ENCODE measurements at regions not wholly inside any gene's neighbourhood (a gene's known extent, or its start where the extent isn't known, plus 50 kb on each side); places are given as distances from the start of the nearest gene placed in this dataset.

DNA sequence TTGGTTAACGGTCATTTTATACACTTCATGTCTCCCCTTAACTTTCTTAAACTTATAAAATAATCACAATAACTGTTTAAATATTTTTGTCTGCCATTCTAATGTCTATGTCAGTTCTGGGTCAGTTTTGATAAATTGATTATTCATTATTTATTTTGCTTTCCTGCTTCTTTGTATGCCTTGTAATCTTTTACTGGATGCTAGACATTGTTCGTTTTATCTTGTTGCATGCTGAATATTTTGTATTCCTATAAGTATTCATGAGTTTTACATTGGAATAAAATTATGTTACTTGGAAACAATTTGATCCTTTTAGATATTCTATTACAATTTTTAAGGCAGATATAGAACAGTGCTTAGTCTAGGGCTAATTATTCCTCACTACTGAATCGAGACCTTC is 952.0 kb downstream of the NR2F1-AS1 start:
- Histone ChIP-seq H3K36me3 (ENCODE audit: insufficient read depth, low read length) (no peaks in the 10 kb centered on the region), H4K20me1 (ENCODE audit: insufficient read depth, low read length) (no peaks in the 10 kb centered on the region), H3K27ac (ENCODE audit: low read depth, low read length, poor library complexity, severe bottlenecking) (no peak overlapping the region), H3K9me2 (ENCODE audit: insufficient read depth, low read length) (no peaks in the 10 kb centered on the region), H3K79me2 (ENCODE audit: insufficient read depth, low read depth, low read length) (no peaks in the 10 kb centered on the region), H2AFZ (ENCODE audit: low read length) (no peak overlapping the region), H3K4me2 (ENCODE audit: low read length) (no peak overlapping the region), H3K4me3 (ENCODE audit: low read depth, low read length, poor library complexity, severe bottlenecking) (no peak overlapping the region), H3K4me1 (ENCODE audit: insufficient read depth, low read length, poor library complexity, severe bottlenecking) (no peaks in the 10 kb centered on the region), H3K9me3 (ENCODE audit: low read length) (no peaks in the 10 kb centered on the region)
- BruUV-seq (replicated peaks) = no TSS peak
- TF ChIP-seq EZH2phosphoT487 (IDR thresholded peaks at IDR 0.05; ENCODE audit: borderline replicate concordance, low read depth, low read length) = no peak
- TF ChIP-seq, protein P1, sequence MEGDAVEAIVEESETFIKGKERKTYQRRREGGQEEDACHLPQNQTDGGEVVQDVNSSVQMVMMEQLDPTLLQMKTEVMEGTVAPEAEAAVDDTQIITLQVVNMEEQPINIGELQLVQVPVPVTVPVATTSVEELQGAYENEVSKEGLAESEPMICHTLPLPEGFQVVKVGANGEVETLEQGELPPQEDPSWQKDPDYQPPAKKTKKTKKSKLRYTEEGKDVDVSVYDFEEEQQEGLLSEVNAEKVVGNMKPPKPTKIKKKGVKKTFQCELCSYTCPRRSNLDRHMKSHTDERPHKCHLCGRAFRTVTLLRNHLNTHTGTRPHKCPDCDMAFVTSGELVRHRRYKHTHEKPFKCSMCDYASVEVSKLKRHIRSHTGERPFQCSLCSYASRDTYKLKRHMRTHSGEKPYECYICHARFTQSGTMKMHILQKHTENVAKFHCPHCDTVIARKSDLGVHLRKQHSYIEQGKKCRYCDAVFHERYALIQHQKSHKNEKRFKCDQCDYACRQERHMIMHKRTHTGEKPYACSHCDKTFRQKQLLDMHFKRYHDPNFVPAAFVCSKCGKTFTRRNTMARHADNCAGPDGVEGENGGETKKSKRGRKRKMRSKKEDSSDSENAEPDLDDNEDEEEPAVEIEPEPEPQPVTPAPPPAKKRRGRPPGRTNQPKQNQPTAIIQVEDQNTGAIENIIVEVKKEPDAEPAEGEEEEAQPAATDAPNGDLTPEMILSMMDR (conservative IDR thresholded peaks at IDR 0.05; ENCODE audit: low read length) = no peak
- POLR2A ChIA-PET = interaction anchor here (1.2 kb wide), 1 partner anchor 13 kb away, joined by 3 read pairs; no protein-coding TSS in a partner anchor
- CTCF ChIA-PET (ENCODE audit: unreplicated experiment) = no interaction called here
- DNase-seq (ENCODE audit: low spot score) = no peak
- intact Hi-C loops (cut with micrococcal nuclease; ENCODE audit: unreplicated experiment) = no loop called here

DNA sequence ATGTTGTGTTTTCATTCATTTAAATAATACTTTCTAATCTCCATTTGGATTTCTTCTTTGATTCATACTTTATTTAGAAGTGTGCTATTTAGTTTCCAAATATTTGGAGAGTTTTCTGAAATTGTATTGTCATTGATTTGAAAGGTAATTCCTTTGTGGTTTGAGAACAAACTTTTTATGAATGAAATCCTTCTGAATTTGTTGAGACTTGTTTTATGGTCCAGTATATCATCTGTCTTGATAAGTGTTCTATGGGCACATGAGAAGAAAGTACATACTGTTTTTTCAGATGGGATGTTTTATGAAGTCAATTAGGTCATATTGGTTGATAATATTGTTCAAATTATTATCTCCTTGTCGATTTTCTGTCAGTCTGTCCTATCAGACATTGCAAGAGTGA is 953.8 kb downstream of the NR2F1-AS1 start:
- H3K9me2 ChIP-seq (ENCODE audit: insufficient read depth, low read length) = no peaks in the 10 kb centered on the region
- BruUV-seq (replicated peaks) = no TSS peak

DNA sequence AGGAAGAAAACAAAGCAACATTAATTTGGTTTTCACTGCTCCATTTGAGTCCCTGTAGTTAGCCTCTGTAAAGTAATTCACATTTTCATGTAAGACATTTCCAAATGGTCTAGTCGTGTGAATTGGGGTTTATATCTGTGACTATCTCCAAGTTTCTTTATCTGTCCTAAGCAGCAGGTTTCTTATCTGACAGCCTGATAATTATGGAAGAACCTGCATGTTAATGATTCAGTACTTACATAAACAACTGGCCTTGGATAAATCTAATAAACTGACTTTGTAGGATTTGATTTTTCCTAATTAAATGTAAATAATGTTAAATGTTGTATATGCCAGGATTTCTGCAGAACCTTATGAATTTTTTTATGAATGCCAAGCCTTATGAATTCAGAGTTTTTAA is 964.9 kb downstream of the NR2F1-AS1 start:
- H3K79me2 ChIP-seq (ENCODE audit: insufficient read depth, low read depth, low read length) = no peaks in the 10 kb centered on the region
- no peaks in the 10 kb centered on the region for H3K9me2 ChIP-seq (ENCODE audit: insufficient read depth, low read length)
- no peaks in the 10 kb centered on the region for H3K36me3 ChIP-seq (ENCODE audit: insufficient read depth, low read length)
- H3K27ac ChIP-seq (ENCODE audit: low read depth, low read length, poor library complexity, severe bottlenecking) = no peak overlapping the region
- ChIA-PET CTCF (ENCODE audit: unreplicated experiment) (no interaction called here), POLR2A (interaction anchor here (0.5 to 1.0 kb wide), 2 partner anchors 14 to 89 kb away, joined by 3 read pairs; no protein-coding TSS in a partner anchor)
- TF ChIP-seq EZH2phosphoT487 (IDR thresholded peaks at IDR 0.05; ENCODE audit: borderline replicate concordance, low read depth, low read length) = no peak
- TF ChIP-seq, protein P1 (conservative IDR thresholded peaks at IDR 0.05; ENCODE audit: low read length) = no peak
- no peaks in the 10 kb centered on the region for H4K20me1 ChIP-seq (ENCODE audit: insufficient read depth, low read length)
- H3K4me2 ChIP-seq (ENCODE audit: low read length) = no peak overlapping the region
- DNase-seq (ENCODE audit: low spot score) = no peak
- H3K4me3 ChIP-seq (ENCODE audit: low read depth, low read length, poor library complexity, severe bottlenecking) = no peak overlapping the region
- no peaks in the 10 kb centered on the region for H3K4me1 ChIP-seq (ENCODE audit: insufficient read depth, low read length, poor library complexity, severe bottlenecking)
- no peaks in the 10 kb centered on the region for H3K9me3 ChIP-seq (ENCODE audit: low read length)
- intact Hi-C loops (cut with micrococcal nuclease; ENCODE audit: unreplicated experiment) = no loop called here
- H2AFZ ChIP-seq (ENCODE audit: low read length) = no peak overlapping the region
- BruUV-seq (replicated peaks) = no TSS peak

More for the DNA sequence above, 953.8 kb downstream of the NR2F1-AS1 start:
- Histone ChIP-seq H3K79me2 (ENCODE audit: insufficient read depth, low read depth, low read length) (no peaks in the 10 kb centered on the region), H2AFZ (ENCODE audit: low read length) (no peak overlapping the region), H4K20me1 (ENCODE audit: insufficient read depth, low read length) (no peaks in the 10 kb centered on the region), H3K9me3 (ENCODE audit: low read length) (no peaks in the 10 kb centered on the region), H3K4me1 (ENCODE audit: insufficient read depth, low read length, poor library complexity, severe bottlenecking) (no peaks in the 10 kb centered on the region), H3K27ac (ENCODE audit: low read depth, low read length, poor library complexity, severe bottlenecking) (no peak overlapping the region), H3K4me3 (ENCODE audit: low read depth, low read length, poor library complexity, severe bottlenecking) (no peak overlapping the region), H3K36me3 (ENCODE audit: insufficient read depth, low read length) (no peaks in the 10 kb centered on the region), H3K4me2 (ENCODE audit: low read length) (no peak overlapping the region)
- ChIA-PET CTCF (ENCODE audit: unreplicated experiment) (no interaction called here), POLR2A (no interaction called here)
- TF ChIP-seq EZH2phosphoT487 (IDR thresholded peaks at IDR 0.05; ENCODE audit: borderline replicate concordance, low read depth, low read length) = no peak
- TF ChIP-seq, protein P1 (conservative IDR thresholded peaks at IDR 0.05; ENCODE audit: low read length) = no peak
- DNase-seq (ENCODE audit: low spot score) = no peak
- intact Hi-C loops (cut with micrococcal nuclease; ENCODE audit: unreplicated experiment) = no loop called here

Data from OCI-LY7 (cell line).